ENCODE measurements at regions not wholly inside any gene's neighbourhood (a gene's known extent, or its start where the extent isn't known, plus 50 kb on each side); places are given as distances from the start of the nearest gene placed in this dataset.
"Not testable (repeated sequence)": the region's sequence is repeated elsewhere in the genome, so short reads cannot be mapped to it uniquely, and the experiment has no call there.

- H3K4me3 ChIP-seq (ENCODE audit: low read depth, low read length) = no peak overlapping the region
- TF ChIP-seq CTCF (IDR thresholded peaks at IDR 0.05; ENCODE audit: low read depth, low read length) = no peak
Measured at GRCh38 chr10:23540401-23541030, 101.6 kb downstream of the OTUD1 start.

- TF ChIP-seq CTCF (IDR thresholded peaks at IDR 0.05; ENCODE audit: low read depth, low read length) = no peak
- H3K4me3 ChIP-seq (ENCODE audit: low read depth, low read length) = no peak overlapping the region
Measured at GRCh38 chr10:23543691-23544380, 105.0 kb downstream of the OTUD1 start.

GRCh38 chr10:23545866-23546265, 107.0 kb downstream of the OTUD1 start:
- H3K4me3 ChIP-seq (ENCODE audit: low read depth, low read length) = not testable (repeated sequence)

DNA sequence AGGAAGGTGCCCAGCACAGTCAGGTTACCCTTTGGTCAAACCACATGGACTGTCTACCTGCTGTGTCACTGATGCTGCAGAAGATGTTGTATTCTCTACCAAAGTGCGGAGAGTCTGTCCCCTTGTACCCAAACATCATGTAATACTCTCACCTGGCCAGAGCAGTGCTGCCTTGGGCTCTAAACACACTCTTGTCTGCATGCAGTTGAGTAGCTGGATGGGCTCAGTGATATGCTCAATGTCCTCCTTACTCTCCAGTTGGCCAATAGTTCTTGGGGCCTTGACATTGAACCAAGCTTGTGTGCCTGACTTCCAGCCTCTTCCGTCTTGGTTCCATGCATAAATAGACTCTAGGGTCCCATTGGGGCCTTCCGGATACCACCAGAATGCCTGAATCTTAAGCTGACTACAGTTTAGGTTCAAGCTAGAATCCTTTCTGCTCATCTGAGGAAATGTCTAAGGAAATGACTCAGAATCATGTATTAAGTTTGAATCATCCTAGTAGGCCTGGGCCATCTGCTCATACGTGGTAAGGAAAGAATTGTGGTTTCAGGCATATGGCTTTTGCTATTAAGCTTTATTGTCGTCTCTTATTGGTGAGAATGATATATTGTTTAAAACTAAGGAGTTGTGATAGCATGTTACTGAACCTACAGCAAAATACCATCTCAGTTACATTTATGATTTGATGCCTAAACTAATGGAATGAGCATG, 118.0 kb downstream of the OTUD1 start:
- no peak overlapping the region for H3K4me3 ChIP-seq (ENCODE audit: low read depth, low read length)

GRCh38 chr10:23557777-23558176, 118.9 kb downstream of the OTUD1 start:
- no peak overlapping the region for H3K4me3 ChIP-seq (ENCODE audit: low read depth, low read length)
- no peak for TF ChIP-seq CTCF (IDR thresholded peaks at IDR 0.05; ENCODE audit: low read depth, low read length)

More for the DNA sequence above, 118.0 kb downstream of the OTUD1 start:
- TF ChIP-seq CTCF (IDR thresholded peaks at IDR 0.05; ENCODE audit: low read depth, low read length) = no peak

DNA sequence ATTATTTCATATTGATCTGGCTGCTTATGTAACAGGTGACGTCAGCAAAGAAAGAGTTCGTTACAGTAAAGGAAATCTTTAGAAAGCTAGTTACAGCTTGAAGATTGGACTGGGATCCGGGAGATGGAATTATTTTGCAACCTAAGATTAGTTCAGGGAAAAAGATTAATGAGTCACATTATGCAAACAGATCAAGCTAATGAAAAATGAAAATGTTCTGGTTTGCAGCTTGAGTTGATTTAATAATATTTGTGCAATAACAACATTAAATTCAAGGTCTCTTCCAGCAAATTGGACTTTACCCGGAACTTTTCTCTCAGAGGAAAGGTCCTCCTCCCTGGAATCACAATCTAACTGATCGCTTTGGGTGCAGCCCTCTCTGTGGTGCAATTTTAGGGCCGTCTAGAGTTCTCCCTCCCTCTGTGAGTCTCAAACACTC, 119.5 kb downstream of the OTUD1 start:
- H3K4me3 ChIP-seq (ENCODE audit: low read depth, low read length) = no peak overlapping the region
- TF ChIP-seq CTCF (IDR thresholded peaks at IDR 0.05; ENCODE audit: low read depth, low read length) = no peak

GRCh38 chr10:23568996-23569395, 130.1 kb downstream of the OTUD1 start:
- no peak overlapping the region for H3K4me3 ChIP-seq (ENCODE audit: low read depth, low read length)
- no peak for TF ChIP-seq CTCF (IDR thresholded peaks at IDR 0.05; ENCODE audit: low read depth, low read length)
